Colonic mucosa (tissue), 4 donors: ENCODE measurements at regions not wholly inside any gene's neighbourhood (a gene's known extent, or its start where the extent isn't known, plus 50 kb on each side); places are given as distances from the start of the nearest gene placed in this dataset.

Source experiments
- DNase-seq: peaks from one replicate; pipeline ENCODE4 v3.0.0-alpha.2; 2020
- H3K27ac ChIP-seq: fragments of 200-600 bp; one replicate; pipeline ENCODE4 v1.8.0; 2021
- H3K27me3 ChIP-seq: fragments of 200-600 bp; one replicate; pipeline ENCODE4 v1.8.0; 2021
- H3K36me3 ChIP-seq: fragments of 200-600 bp; one replicate; pipeline ENCODE4 v1.8.0; 2021
- H3K4me1 ChIP-seq: fragments of 200-600 bp; one replicate; pipeline ENCODE4 v1.8.0; 2021; ENCODE audit warnings: mild to moderate bottlenecking
- H3K4me3 ChIP-seq: fragments of 200-600 bp; one replicate; pipeline ENCODE4 v1.8.0; 2021
- H3K9ac ChIP-seq, 2 donors: one replicate each; pipeline ENCODE4 v1.7.0; 2013; ENCODE audit warnings: control low read depth in 2 of 2, low read depth in 2 of 2, low read length in 2 of 2
- H3K9me3 ChIP-seq: fragments of 200-600 bp; one replicate; pipeline ENCODE4 v1.8.0; 2021
- intact Hi-C: fragments of 100-400 bp; cut with DNase I; formaldehyde crosslinking; loops from one replicate; pipeline ENCODE4 v1.14.1; 2022
- TF ChIP-seq, protein P1 (sequence below): fragments of 200-600 bp; IDR thresholded peaks from one replicate; pipeline ENCODE4 v1.8.0; 2022; ENCODE audit warnings: antibody characterized with exemption, mild to moderate bottlenecking
- donor health status: healthy.
- donor health status: DM: no; HTN: no; CAD: no.
- donor health status: DM: no; HTN: no; CAD: no.

DNA sequence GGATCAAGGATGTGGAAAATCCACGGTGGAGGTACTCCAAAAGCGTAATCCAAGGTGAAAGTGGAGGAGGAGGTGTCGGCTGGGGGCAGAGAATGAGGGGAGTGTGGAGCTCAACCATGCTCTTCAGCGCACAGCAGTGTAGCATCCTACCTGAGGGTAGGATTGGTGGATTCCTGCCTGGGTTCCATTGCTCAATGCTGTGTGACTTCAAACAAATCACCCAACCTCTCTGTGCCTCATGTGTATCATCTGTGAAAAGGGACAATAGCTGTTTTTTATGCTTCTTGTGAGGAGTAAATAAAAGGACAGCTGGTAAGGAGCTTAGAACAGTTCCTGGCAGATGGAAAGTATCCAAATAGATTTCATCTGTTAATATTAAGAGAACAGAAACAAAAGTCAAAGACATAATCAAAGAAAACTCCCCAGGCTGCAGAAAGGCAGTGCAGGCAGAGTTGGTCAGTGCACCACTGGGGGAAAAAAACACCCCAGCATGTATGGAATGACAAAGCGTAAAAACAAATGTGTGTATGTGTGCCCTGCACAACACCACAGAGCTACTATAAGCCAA is 130.0 kb upstream of the HDAC4 start:
- TF ChIP-seq, protein P1, sequence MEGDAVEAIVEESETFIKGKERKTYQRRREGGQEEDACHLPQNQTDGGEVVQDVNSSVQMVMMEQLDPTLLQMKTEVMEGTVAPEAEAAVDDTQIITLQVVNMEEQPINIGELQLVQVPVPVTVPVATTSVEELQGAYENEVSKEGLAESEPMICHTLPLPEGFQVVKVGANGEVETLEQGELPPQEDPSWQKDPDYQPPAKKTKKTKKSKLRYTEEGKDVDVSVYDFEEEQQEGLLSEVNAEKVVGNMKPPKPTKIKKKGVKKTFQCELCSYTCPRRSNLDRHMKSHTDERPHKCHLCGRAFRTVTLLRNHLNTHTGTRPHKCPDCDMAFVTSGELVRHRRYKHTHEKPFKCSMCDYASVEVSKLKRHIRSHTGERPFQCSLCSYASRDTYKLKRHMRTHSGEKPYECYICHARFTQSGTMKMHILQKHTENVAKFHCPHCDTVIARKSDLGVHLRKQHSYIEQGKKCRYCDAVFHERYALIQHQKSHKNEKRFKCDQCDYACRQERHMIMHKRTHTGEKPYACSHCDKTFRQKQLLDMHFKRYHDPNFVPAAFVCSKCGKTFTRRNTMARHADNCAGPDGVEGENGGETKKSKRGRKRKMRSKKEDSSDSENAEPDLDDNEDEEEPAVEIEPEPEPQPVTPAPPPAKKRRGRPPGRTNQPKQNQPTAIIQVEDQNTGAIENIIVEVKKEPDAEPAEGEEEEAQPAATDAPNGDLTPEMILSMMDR, result no peak
- H3K4me3 ChIP-seq, result no peak overlapping the region
- intact Hi-C loops, result no loop called here

DNA sequence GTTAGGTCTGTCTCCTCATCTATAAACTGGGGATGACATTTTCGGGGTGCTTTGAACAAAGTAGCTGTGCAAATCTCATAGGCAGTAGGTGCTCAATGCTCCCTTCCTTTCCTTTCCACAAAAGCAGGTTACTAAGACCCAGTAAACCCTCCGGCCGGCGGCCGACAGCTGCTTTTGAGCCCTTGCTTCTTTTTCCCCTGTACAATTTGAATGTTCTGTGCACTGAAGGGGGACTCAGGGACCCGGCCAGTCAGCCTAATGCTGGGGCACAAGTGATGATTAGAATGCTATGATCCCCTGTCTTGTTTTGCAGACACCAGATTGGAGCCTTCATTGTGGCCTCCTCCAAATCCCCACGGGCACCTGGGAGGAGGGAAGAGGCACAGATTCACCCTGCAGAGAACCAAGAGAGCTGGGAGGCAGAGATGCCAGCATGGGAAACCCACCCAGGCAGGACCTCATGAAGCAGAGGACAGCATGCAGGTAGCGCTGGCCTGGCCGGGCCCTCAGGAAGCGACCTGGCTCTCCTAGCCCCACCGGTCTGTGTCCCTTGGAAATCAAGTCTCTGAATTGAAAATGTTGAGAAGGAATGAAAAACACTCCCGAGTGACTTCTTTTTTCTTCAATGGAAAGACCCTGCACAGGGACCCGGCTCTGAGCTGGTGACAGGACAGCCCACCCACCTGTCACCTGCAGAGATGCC is 128.6 kb upstream of the HDAC4 start:
- intact Hi-C loops, result no loop called here
- DNase-seq, result no peak
- Histone ChIP-seq H3K36me3 (no peaks in the 10 kb centered on the region), H3K27me3 (no peaks in the 10 kb centered on the region), H3K9ac (no peak overlapping the region), H3K9me3 (no peaks in the 10 kb centered on the region), H3K27ac (no peak overlapping the region), H3K4me1 (no peaks in the 10 kb centered on the region), H3K4me3 (no peak overlapping the region)
- TF ChIP-seq, protein P1, result no peak

More for the DNA sequence above, 130.0 kb upstream of the HDAC4 start:
- no peaks in the 10 kb centered on the region for H3K9me3 ChIP-seq
- no peaks in the 10 kb centered on the region for H3K4me1 ChIP-seq
- no peaks in the 10 kb centered on the region for H3K27me3 ChIP-seq
- DNase-seq, result no peak
- no peaks in the 10 kb centered on the region for H3K36me3 ChIP-seq
- no peak overlapping the region for H3K9ac ChIP-seq
- H3K27ac ChIP-seq, result no peak overlapping the region

DNA sequence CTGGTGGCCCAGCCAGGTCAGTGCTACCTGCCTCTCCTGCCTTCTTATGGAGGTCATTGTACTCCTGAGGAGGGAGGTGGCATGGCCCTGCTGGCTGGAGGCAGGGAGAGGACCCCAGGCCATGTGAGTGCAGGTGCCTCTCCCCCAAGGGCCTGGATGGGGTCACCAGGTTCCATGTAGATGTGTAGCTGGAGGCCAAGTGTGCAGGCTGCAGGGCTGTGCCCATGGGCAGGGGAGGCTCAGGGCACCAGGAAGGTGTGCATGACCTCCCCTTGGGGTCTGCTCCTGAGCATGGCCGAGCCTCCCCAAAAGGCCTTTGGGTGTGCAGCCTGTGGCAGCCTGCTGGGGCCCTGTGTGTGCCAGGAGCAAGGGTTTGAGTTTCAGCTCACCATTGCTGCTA is 128.1 kb upstream of the HDAC4 start:
- Histone ChIP-seq H3K4me1 (no peaks in the 10 kb centered on the region), H3K4me3 (no peak overlapping the region), H3K27ac (no peak overlapping the region), H3K9me3 (no peaks in the 10 kb centered on the region), H3K9ac (no peak overlapping the region), H3K27me3 (no peaks in the 10 kb centered on the region), H3K36me3 (no peaks in the 10 kb centered on the region)
- no peak for DNase-seq
- TF ChIP-seq, protein P1, result no peak
- intact Hi-C loops, result no loop called here

DNA sequence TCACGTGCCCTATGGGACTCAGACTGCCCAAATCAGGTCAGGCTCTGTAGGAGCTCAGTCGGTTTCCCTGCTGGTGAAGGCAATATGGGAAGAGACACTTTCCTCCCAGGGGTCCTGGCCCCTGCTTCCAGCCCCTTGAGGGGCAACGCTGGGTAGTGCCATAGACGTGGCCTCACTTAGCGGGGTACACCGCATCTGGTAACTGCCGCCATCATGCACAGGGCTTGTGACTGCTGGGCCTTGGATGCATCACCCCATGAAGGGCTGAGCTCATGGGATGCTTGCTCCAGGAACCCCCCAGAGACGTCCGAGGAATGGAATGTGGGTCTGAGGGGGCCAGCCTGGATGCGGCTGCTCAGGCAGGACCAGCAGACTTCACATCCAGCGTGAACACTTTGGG is 127.3 kb upstream of the HDAC4 start:
- Histone ChIP-seq H3K9me3 (no peaks in the 10 kb centered on the region), H3K4me3 (no peak overlapping the region), H3K9ac (no peak overlapping the region), H3K27ac (no peak overlapping the region), H3K4me1 (no peaks in the 10 kb centered on the region), H3K27me3 (no peaks in the 10 kb centered on the region), H3K36me3 (no peaks in the 10 kb centered on the region)
- no peak for DNase-seq
- intact Hi-C loops, result no loop called here
- TF ChIP-seq, protein P1, result no peak

DNA sequence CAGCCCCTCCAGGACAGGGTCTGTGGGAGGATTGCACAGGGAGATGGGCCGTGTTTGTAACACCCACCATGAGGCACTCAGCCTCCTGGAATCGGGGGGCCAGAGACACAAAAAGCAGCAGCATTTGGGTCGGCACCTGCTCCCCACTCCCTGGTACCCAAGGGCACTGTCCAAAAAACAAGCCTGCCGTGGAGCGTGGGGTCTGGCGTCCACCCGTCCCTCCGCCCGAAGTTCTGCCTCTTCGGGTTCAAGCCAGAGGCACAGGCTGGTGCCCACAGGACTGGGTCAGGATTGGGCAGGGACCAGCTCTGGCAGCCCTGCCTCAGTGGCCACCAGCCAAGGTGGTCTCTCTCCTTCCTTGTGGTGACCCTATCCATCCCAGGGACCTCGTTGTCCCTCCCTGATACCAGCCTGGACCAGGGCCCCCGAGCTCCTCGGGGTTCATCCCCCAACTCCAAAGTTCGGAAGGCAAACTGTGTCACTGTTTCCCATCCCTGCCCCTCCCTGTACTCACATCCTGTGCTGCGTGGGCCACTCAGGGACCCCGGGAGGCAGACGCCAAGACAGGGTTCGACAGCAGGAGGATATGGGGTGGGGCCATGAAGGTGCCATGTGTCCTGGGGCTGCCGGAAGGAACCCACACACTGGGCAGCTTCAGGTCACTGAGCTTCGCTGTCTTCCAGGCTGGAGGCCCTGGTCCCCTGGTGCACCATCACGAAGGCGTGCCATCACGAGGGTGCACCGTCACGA is 126.0 kb upstream of the HDAC4 start:
- DNase-seq, result no peak
- TF ChIP-seq, protein P1, result no peak
- Histone ChIP-seq H3K36me3 (no peaks in the 10 kb centered on the region), H3K27ac (no peak overlapping the region), H3K27me3 (no peaks in the 10 kb centered on the region), H3K4me3 (no peak overlapping the region), H3K9me3 (no peaks in the 10 kb centered on the region), H3K9ac (no peak overlapping the region), H3K4me1 (no peaks in the 10 kb centered on the region)
- intact Hi-C loops, result no loop called here
